H1 (cell line): ENCODE measurements at regions not wholly inside any gene's neighbourhood (a gene's known extent, or its start where the extent isn't known, plus 50 kb on each side); places are given as distances from the start of the nearest gene placed in this dataset.

Experiments used
- CTCF ChIA-PET: fragments of 300-600 bp; sonication (Branson Sonifier 250); formaldehyde crosslinking; loops from one replicate; lab custom pipeline; 2021; ENCODE audit not compliant: partially characterized antibody; lab: Charles Lee
- POLR2A ChIA-PET: fragments of 300-600 bp; sonication (Branson Sonifier 250); formaldehyde crosslinking; loops from one replicate; lab custom pipeline; 2021; ENCODE audit warnings: inconsistent platforms; ENCODE audit not compliant: partially characterized antibody; lab: Charles Lee
- DNase-seq, 2 experiments: peaks; one replicate each; pipeline versions ENCODE4 v3.0.0 to v3.0.0-alpha.2; 2010 to 2022; ENCODE audit warnings: low spot score in 2 of 2, low read depth in 1 of 2, mixed read lengths in 1 of 2
- FAIRE-seq: peaks from 2 replicates; lab custom pipeline; 2011; peaks lifted over from hg19 to GRCh38; lab: Jason Lieb, UNC
- H2AFZ ChIP-seq: 2 replicates; pipeline ENCODE4 v1.8.1; 2012; ENCODE audit warnings: low read length, inconsistent platforms
- H2AK5ac ChIP-seq: 2 replicates; pipeline ENCODE4 v1.6.1; 2013; ENCODE audit warnings: low read depth, low read length
- H2BK120ac ChIP-seq: replicated peaks from 2 replicates; pipeline ENCODE3; 2013; ENCODE audit warnings: low read depth, low read length, inconsistent platforms
- H2BK12ac ChIP-seq: 2 replicates; pipeline ENCODE4 v1.6.1; 2013; ENCODE audit warnings: low read depth, low read length
- H2BK15ac ChIP-seq: 2 replicates; pipeline ENCODE4 v1.6.1; 2013; ENCODE audit warnings: low read length
- H2BK20ac ChIP-seq: 2 replicates; pipeline ENCODE4 v1.6.1; 2013; ENCODE audit warnings: low read length
- H2BK5ac ChIP-seq: 2 replicates; pipeline ENCODE4 v1.6.1; 2013; ENCODE audit warnings: low read depth, low read length
- H3K14ac ChIP-seq: 2 replicates; pipeline ENCODE4 v1.6.1; 2013; ENCODE audit warnings: inconsistent platforms; ENCODE audit not compliant: insufficient read length
- H3K18ac ChIP-seq: 2 replicates; pipeline ENCODE4 v1.6.1; 2013; ENCODE audit warnings: low read length; ENCODE audit errors: extremely low read depth
- H3K23ac ChIP-seq: 2 replicates; pipeline ENCODE4 v1.6.1; 2013; ENCODE audit warnings: inconsistent platforms; ENCODE audit not compliant: insufficient read length
- H3K23me2 ChIP-seq: 2 replicates; pipeline ENCODE4 v1.6.1; 2013; ENCODE audit warnings: low read depth, low read length
- H3K27ac ChIP-seq: 2 replicates; pipeline ENCODE4 v1.6.1; 2011; ENCODE audit warnings: low read depth, low read length, inconsistent platforms
- H3K27me3 ChIP-seq, 4 experiments: replicated peaks in 1 of 4; 1 replicate in 1 of 4; 2 replicates in 3 of 4; pipeline versions ENCODE4 v1.6.1 to v1.8.1; 2011 to 2013; ENCODE audit warnings: low read length in 3 of 4, mild to moderate bottlenecking in 3 of 4, inconsistent platforms in 2 of 4, mixed read lengths in 2 of 4, moderate library complexity in 1 of 4; ENCODE audit not compliant: control insufficient read depth in 3 of 4, insufficient read depth in 3 of 4; ENCODE audit errors: extremely low read depth in 1 of 4
- H3K36me3 ChIP-seq, 4 experiments: 2 replicates each; pipeline versions ENCODE4 v1.6.1 to v1.8.1; 2011 to 2013; ENCODE audit warnings: mild to moderate bottlenecking in 4 of 4, low read length in 3 of 4, moderate library complexity in 2 of 4, control low read depth in 1 of 4, inconsistent platforms in 1 of 4; ENCODE audit not compliant: insufficient read depth in 4 of 4, control insufficient read depth in 2 of 4
- H3K4ac ChIP-seq: replicated peaks from 2 replicates; pipeline ENCODE3; 2013; ENCODE audit warnings: low read length, low read depth, mixed read lengths, inconsistent platforms; ENCODE audit not compliant: insufficient read length
- H3K4me1 ChIP-seq, 4 experiments: replicated peaks in 1 of 4; 1 replicate in 1 of 4; 2 replicates in 3 of 4; pipeline versions ENCODE4 v1.6.1 to v1.8.1; 2011 to 2013; ENCODE audit warnings: low read length in 3 of 4, inconsistent platforms in 2 of 4, mixed read lengths in 1 of 4; ENCODE audit not compliant: insufficient read depth in 4 of 4, control insufficient read depth in 3 of 4
- H3K4me2 ChIP-seq, 2 experiments: 2 replicates each; pipeline versions ENCODE4 v1.6.1 to v1.8.1; 2011 to 2013; ENCODE audit warnings: low read depth in 2 of 2, low read length in 2 of 2, control low read depth in 1 of 2, inconsistent platforms in 1 of 2, mild to moderate bottlenecking in 1 of 2; ENCODE audit not compliant: insufficient read depth in 1 of 2
- H3K4me3 ChIP-seq, 4 experiments: fragments of 200-600, 300-600 bp in 1 of 4; sonication (generic), shearing (Covaris generic), sonication (Bioruptor Twin) in 1 of 4; 2 replicates each; pipeline versions ENCODE4 v1.5.1 to v1.8.1; 2011 to 2016; ENCODE audit warnings: low read length in 4 of 4, low read depth in 3 of 4, control low read depth in 2 of 4, inconsistent platforms in 2 of 4, mild to moderate bottlenecking in 2 of 4, mixed read lengths in 1 of 4, moderate library complexity in 1 of 4; ENCODE audit not compliant: insufficient read depth in 2 of 4; ENCODE audit errors: extremely low read depth in 1 of 4
- H3K56ac ChIP-seq: replicated peaks from 2 replicates; pipeline ENCODE3; 2013; ENCODE audit warnings: low read depth, mild to moderate bottlenecking, mixed read lengths, low read length, inconsistent platforms; ENCODE audit not compliant: insufficient read length
- H3K79me1 ChIP-seq: 2 replicates; pipeline ENCODE4 v1.6.1; 2013; ENCODE audit warnings: low read depth, low read length, control low read depth
- H3K79me2 ChIP-seq, 2 experiments: 2 replicates each; pipeline versions ENCODE4 v1.6.1 to v1.8.1; 2012 to 2013; ENCODE audit warnings: low read length in 2 of 2, mild to moderate bottlenecking in 2 of 2, inconsistent platforms in 1 of 2; ENCODE audit not compliant: insufficient read depth in 2 of 2, control insufficient read depth in 1 of 2
- H3K9ac ChIP-seq, 4 experiments: replicated peaks in 1 of 4; 1 replicate in 1 of 4; 2 replicates in 3 of 4; pipeline versions ENCODE4 v1.6.1 to v1.8.1; 2011 to 2013; ENCODE audit warnings: low read depth in 3 of 4, low read length in 3 of 4, control low read depth in 2 of 4, mild to moderate bottlenecking in 2 of 4, moderate library complexity in 2 of 4, inconsistent platforms in 1 of 4; ENCODE audit errors: extremely low read depth in 1 of 4
- H3K9me3 ChIP-seq, 2 experiments: 2 replicates each; pipeline versions ENCODE4 v1.6.1 to v1.8.1; 2012 to 2013; ENCODE audit warnings: mild to moderate bottlenecking in 2 of 2, moderate library complexity in 2 of 2, control low read depth in 1 of 2, inconsistent platforms in 1 of 2, low read depth in 1 of 2, low read length in 1 of 2, mixed read lengths in 1 of 2; ENCODE audit not compliant: insufficient read depth in 2 of 2
- H4K20me1 ChIP-seq, 2 experiments: replicated peaks in 1 of 2; 2 replicates each; pipeline versions ENCODE3 to v1.8.1; 2011 to 2013; ENCODE audit warnings: inconsistent platforms in 2 of 2, low read length in 2 of 2, mild to moderate bottlenecking in 1 of 2; ENCODE audit not compliant: insufficient read depth in 2 of 2, control insufficient read depth in 1 of 2
- H4K5ac ChIP-seq: 2 replicates; pipeline ENCODE4 v1.6.1; 2013; ENCODE audit warnings: low read length, low read depth, mixed read lengths, inconsistent platforms; ENCODE audit not compliant: insufficient read length
- H4K8ac ChIP-seq: 2 replicates; pipeline ENCODE4 v1.8.0; 2013; ENCODE audit warnings: mild to moderate bottlenecking, moderate library complexity, low read length, inconsistent platforms; ENCODE audit not compliant: insufficient read depth; ENCODE audit errors: extremely low read depth
- H4K91ac ChIP-seq: replicated peaks from 2 replicates; pipeline ENCODE3; 2013; ENCODE audit warnings: low read length, mixed read lengths, inconsistent platforms; ENCODE audit not compliant: insufficient read length
- ATF3 ChIP-seq: IDR thresholded peaks from 2 replicates; pipeline ENCODE4 v1.6.1; 2011; ENCODE audit warnings: low read depth, mild to moderate bottlenecking, low read length; ENCODE audit not compliant: insufficient read depth
- BACH1 ChIP-seq: IDR thresholded peaks from 2 replicates; pipeline ENCODE4 v1.6.1; 2012; ENCODE audit warnings: low read length, improper control_type of control experiment
- BCL11A ChIP-seq, 2 experiments: IDR thresholded peaks; one replicate each; pipeline ENCODE4 v1.6.1; 2011; ENCODE audit warnings: low read depth in 2 of 2, low read length in 2 of 2, mild to moderate bottlenecking in 2 of 2
- CREB1 ChIP-seq: IDR thresholded peaks from 2 replicates; pipeline ENCODE4 v1.6.1; 2012; ENCODE audit warnings: inconsistent platforms
- CTBP2 ChIP-seq: IDR thresholded peaks from 2 replicates; pipeline ENCODE4 v1.7.0; 2011; ENCODE audit warnings: borderline replicate concordance, mild to moderate bottlenecking, moderate library complexity, mixed read lengths, low read length; ENCODE audit not compliant: insufficient read depth, insufficient read length
- E2F6 ChIP-seq: IDR thresholded peaks from 2 replicates; pipeline ENCODE4 v1.6.1; 2012; ENCODE audit warnings: inconsistent platforms
- FOSL1 ChIP-seq: IDR thresholded peaks from 2 replicates; pipeline ENCODE4 v1.6.1; 2011; ENCODE audit warnings: mild to moderate bottlenecking, low read depth, low read length, moderate library complexity; ENCODE audit not compliant: insufficient read depth
- HDAC2 ChIP-seq, 2 experiments: fragments of 300-600 bp in 1 of 2; sonication (generic) in 1 of 2; IDR thresholded peaks; 2 replicates each; pipeline ENCODE4 v1.6.1; 2011 to 2012; ENCODE audit warnings: low read depth in 2 of 2, low read length in 2 of 2, mild to moderate bottlenecking in 2 of 2, moderate library complexity in 2 of 2, borderline replicate concordance in 1 of 2, inconsistent platforms in 1 of 2
- TBP ChIP-seq: IDR thresholded peaks from 2 replicates; pipeline ENCODE4 v1.6.1; 2011; ENCODE audit warnings: low read depth, low read length, improper control_type of control experiment
- TEAD4 ChIP-seq: IDR thresholded peaks from 2 replicates; pipeline ENCODE4 v1.6.1; 2012; ENCODE audit warnings: low read depth, low read length, inconsistent platforms, mixed read lengths
- YY1 ChIP-seq: IDR thresholded peaks from 2 replicates; pipeline ENCODE4 v1.6.1; 2011; ENCODE audit warnings: low read depth, mild to moderate bottlenecking, low read length
- whole genome bisulfite sequencing, 2 experiments: shearing (Covaris generic) in 1 of 2; methylation state at CpG; one replicate each; pipeline versions ENCODE4 v1.1.6 to v1.1.7; 2013 to 2015; ENCODE audit warnings: low lambda C conversion rate in 2 of 2, mixed read lengths in 2 of 2, inconsistent platforms in 1 of 2, low coverage in 1 of 2, missing lambda C conversion rate in 1 of 2; ENCODE audit not compliant: insufficient replicate concordance in 2 of 2, insufficient coverage in 1 of 2, insufficient read length in 1 of 2; ENCODE audit errors: extremely low coverage in 1 of 2, missing lambda C conversion rate in 1 of 2; 5-methylcytosine and 5-hydroxymethylcytosine counted together

GRCh38 chr17:64741038-64741641, 79.0 kb upstream of the SMURF2 start:
- POLR2A ChIA-PET: interaction anchor here (0.5 to 1.3 kb wide), 3 partner anchors 16 to 242 kb away, joined by 3 to 4 read pairs (median 3); no protein-coding TSS in a partner anchor
- Histone ChIP-seq H3K23me2 (no peaks in the 10 kb centered on the region), H2BK15ac (no peak overlapping the region), H3K9ac (no peak overlapping the region), H4K8ac (no peak overlapping the region), H3K9me3 (no peaks in the 10 kb centered on the region), H3K4me2 (no peak overlapping the region), H3K18ac (no peak overlapping the region), H3K79me1 (no peaks in the 10 kb centered on the region), H4K91ac (no peak overlapping the region), H3K4me1 (peaks cover 0 to 4% (median 0%) of the 10 kb centered on the region in 4 experiments; a peak in 1 of 7 replicates), H3K27me3 (no peaks in the 10 kb centered on the region), H2AFZ (no peak overlapping the region), H2AK5ac (no peak overlapping the region), H3K14ac (no peak overlapping the region), H3K36me3 (no peaks in the 10 kb centered on the region), H3K4ac (no peak overlapping the region), H3K56ac (no peak overlapping the region), H4K5ac (no peak overlapping the region), H3K4me3 (no peak overlapping the region), H2BK120ac (no peak overlapping the region), H2BK12ac (no peak overlapping the region), H3K23ac (no peak overlapping the region), H4K20me1 (no peaks in the 10 kb centered on the region), H2BK20ac (no peak overlapping the region), H2BK5ac (no peak overlapping the region), H3K27ac (no peak overlapping the region), H3K79me2 (no peaks in the 10 kb centered on the region)
- CTCF ChIA-PET: interaction anchor here (4.5 kb wide), 1 partner anchor 34 kb away, joined by 28 read pairs; no protein-coding TSS in a partner anchor
- TF ChIP-seq YY1 (no peak), E2F6 (no peak), CTBP2 (no peak), ATF3 (no peak), CREB1 (no peak), BCL11A (IDR thresholded peaks at IDR 0.05; ENCODE audit: low read depth in 2 of 2, low read length in 2 of 2) (no peak), TEAD4 (no peak), FOSL1 (no peak), TBP (no peak), HDAC2 (IDR thresholded peaks at IDR 0.05; ENCODE audit: borderline replicate concordance in 1 of 2, low read depth in 2 of 2, low read length in 2 of 2) (no peak), BACH1 (no peak)
- DNase-seq (no peak), FAIRE-seq (no peak)
- 83% methylated on average over 6 of the region's 6 CpGs; no CpG with 5 or more reads in 1 of the 2 experiments for WGBS, 2 experiments
